Naive thymus-derived CD8-positive, alpha-beta T cell (primary cell): ENCODE measurements at regions not wholly inside any gene's neighbourhood (a gene's known extent, or its start where the extent isn't known, plus 50 kb on each side); places are given as distances from the start of the nearest gene placed in this dataset.

Experiments used
- ATAC-seq, 2 donors: fragments of 150-1000 bp; cut with Tn5 transposase in 1 of 2; sonication (Bioruptor Pico), chemical (Tn5 transposase) in 1 of 2; 1 replicate in 1 of 2; 2 replicates in 1 of 2; pipeline ENCODE4 v1.10.0; 2021; ENCODE audit warnings: mild to moderate bottlenecking in 2 of 2, moderate library complexity in 2 of 2
- POLR2A ChIA-PET: fragments of 350-600 bp; sonication (Branson Sonifier 250); formaldehyde crosslinking; loops from one replicate; lab custom pipeline; 2021; ENCODE audit warnings: antibody characterized with exemption; lab: Charles Lee
- DNase-seq, 10 donors: peaks; one replicate each; pipeline versions ENCODE4 v3.0.0 to v3.0.0-alpha.2; 2020 to 2022
- H3K27ac Mint-ChIP-seq, 10 donors: one replicate each; pipeline ENCODE4 v1.8.0; 2020 to 2022; ENCODE audit warnings: mild to moderate bottlenecking in 10 of 10, mixed read lengths in 10 of 10, moderate library complexity in 4 of 10, inconsistent platforms in 1 of 10
- H3K27me3 Mint-ChIP-seq, 5 donors: one replicate each; pipeline ENCODE4 v1.8.0; 2021 to 2022; ENCODE audit warnings: mixed read lengths in 5 of 5
- H3K36me3 Mint-ChIP-seq, 3 donors: one replicate each; pipeline ENCODE4 v1.8.0; 2020 to 2022; ENCODE audit warnings: mixed read lengths in 3 of 3, mild to moderate bottlenecking in 2 of 3, inconsistent platforms in 1 of 3
- H3K4me1 Mint-ChIP-seq, 4 donors: one replicate each; pipeline ENCODE4 v1.8.0; 2021 to 2022; ENCODE audit warnings: mixed read lengths in 4 of 4
- H3K4me3 Mint-ChIP-seq, 10 donors: one replicate each; pipeline ENCODE4 v1.8.0; 2020 to 2022; ENCODE audit warnings: mild to moderate bottlenecking in 10 of 10, mixed read lengths in 10 of 10, moderate library complexity in 6 of 10, inconsistent platforms in 1 of 10
- H3K9me3 Mint-ChIP-seq, 9 donors: one replicate each; pipeline ENCODE4 v1.8.0; 2020 to 2022; ENCODE audit warnings: mixed read lengths in 9 of 9, mild to moderate bottlenecking in 3 of 9, inconsistent platforms in 1 of 9, moderate library complexity in 1 of 9

DNA sequence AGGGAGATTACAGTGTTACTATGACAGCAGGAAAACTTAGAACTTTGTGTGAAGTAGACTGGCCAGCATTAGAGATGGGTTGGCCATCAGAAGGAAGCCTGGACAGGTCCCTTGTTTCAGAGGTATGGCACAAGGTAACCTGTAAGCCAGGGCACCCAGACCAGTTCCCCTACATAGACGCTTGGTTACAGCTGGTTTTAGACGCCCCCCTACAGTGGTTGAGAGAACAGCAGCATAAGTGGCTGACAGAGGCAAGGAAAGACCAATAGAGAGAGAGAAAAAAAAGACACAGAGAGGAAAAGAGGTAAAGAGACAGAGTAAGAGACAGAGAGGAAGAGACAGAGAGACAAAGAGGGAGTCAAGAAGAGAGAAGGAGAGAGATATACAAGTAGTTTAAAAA, 144.5 kb downstream of the GC start:
- ATAC-seq (no peak), DNase-seq (no peak)
- H3K4me1 Mint-ChIP-seq = peaks cover 0 to 2% (median 0%) of the 10 kb centered on the region in 4 donors
- H3K27ac Mint-ChIP-seq = no peak overlapping the region
- H3K9me3 Mint-ChIP-seq = peaks cover 0 to 16% (median 8%) of the 10 kb centered on the region in 9 donors
- H3K4me3 Mint-ChIP-seq = no peak overlapping the region
- H3K36me3 Mint-ChIP-seq = peaks cover 0 to 13% (median 0%) of the 10 kb centered on the region in 3 donors
- POLR2A ChIA-PET = no interaction called here
- H3K27me3 Mint-ChIP-seq = peaks cover 5 to 18% (median 9%) of the 10 kb centered on the region in 5 donors

DNA sequence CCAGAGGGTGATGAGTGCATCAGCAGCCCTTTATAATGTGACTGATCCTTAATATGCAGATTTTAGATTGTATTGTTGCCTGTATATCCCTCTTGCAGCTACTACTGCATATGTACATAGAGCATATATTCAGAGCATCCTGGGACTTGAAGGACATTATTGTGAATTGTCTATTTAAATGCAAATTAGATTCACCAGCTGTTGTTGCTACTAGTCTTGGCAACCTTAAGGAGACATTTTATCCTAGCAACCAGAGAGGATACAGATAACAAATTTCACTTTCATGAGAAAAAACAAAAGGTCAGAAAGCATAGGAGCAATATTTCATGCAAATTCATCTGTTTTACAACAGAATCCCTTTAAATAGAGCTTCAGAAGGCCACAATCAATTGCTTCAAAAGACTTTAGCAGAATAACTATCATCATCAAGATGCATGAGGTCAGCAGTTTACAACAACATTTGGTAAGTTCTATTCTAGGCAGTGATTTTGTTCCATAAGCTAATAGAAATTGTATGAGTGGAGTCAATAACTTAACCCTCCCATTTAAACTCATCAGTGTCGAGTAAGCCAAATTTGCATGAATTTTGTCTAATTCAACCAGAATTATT, 148.6 kb downstream of the GC start:
- Mint-ChIP-seq H3K4me3 (no peak overlapping the region), H3K4me1 (peaks cover 0 to 2% (median 0%) of the 10 kb centered on the region in 4 donors), H3K36me3 (peaks cover 0 to 13% (median 0%) of the 10 kb centered on the region in 3 donors), H3K27ac (no peak overlapping the region), H3K27me3 (peaks cover 3 to 19% (median 9%) of the 10 kb centered on the region in 5 donors), H3K9me3 (peaks cover 2 to 16% (median 7%) of the 10 kb centered on the region in 9 donors)
- POLR2A ChIA-PET = no interaction called here
- ATAC-seq = no peak
- DNase-seq = no peak

DNA sequence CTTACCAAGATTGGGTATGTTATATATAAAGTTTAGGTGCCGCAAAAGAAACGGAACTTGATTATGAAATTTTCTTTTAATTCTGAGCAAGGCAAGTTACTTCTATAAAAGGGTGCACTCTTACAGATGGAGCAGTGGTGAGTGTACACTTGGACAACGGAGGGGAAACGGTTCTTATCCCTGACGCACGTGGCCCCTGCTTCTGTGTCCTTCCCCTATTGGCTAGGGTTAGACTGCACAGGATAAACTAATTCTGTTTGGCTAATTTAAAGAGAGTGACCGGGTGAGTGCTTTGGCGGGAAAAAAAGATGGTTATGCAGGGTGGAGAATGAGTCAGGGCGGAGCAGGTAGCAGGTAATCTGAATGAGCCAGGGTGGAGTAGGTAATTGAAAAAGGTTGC, 149.5 kb downstream of the GC start:
- no peak for ATAC-seq
- H3K4me1 Mint-ChIP-seq = peaks cover 0 to 2% (median 0%) of the 10 kb centered on the region in 4 donors
- H3K4me3 Mint-ChIP-seq = no peak overlapping the region
- H3K36me3 Mint-ChIP-seq = peaks cover 0 to 10% (median 0%) of the 10 kb centered on the region in 3 donors
- peaks cover under 1 to 14% (median 9%) of the 10 kb centered on the region in 9 donors for H3K9me3 Mint-ChIP-seq
- DNase-seq = no peak
- no peak overlapping the region for H3K27ac Mint-ChIP-seq
- H3K27me3 Mint-ChIP-seq = peaks cover 2 to 16% (median 7%) of the 10 kb centered on the region in 5 donors
- POLR2A ChIA-PET = no interaction called here

DNA sequence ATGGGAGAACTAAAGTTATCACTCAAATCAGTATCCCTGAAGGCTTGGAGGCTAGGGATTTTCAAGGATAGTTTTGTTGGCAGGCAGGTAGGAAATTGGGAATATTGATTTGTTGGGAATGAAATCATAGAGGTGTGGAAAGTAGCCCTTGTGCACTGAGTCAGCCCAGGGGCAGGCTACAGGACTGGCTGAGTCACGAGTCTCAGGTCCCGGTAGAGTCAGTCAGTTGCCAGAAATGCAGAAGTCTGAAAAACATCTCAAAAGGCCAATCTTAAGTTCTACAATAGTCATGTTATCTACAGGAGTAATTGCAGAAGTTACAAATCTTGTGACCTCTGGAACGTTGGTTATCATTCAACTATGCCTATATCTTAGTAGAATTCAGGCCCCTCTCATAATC, 153.1 kb downstream of the GC start:
- Mint-ChIP-seq H3K27ac (no peak overlapping the region), H3K9me3 (peaks cover 5 to 35% (median 16%) of the 10 kb centered on the region in 9 donors), H3K36me3 (peaks cover 0 to 8% (median 0%) of the 10 kb centered on the region in 3 donors), H3K4me3 (no peak overlapping the region), H3K4me1 (peaks cover 0 to 2% (median 0%) of the 10 kb centered on the region in 4 donors), H3K27me3 (peaks cover 0 to 8% (median 0%) of the 10 kb centered on the region in 5 donors)
- POLR2A ChIA-PET = no interaction called here
- DNase-seq = no peak
- ATAC-seq = no peak

DNA sequence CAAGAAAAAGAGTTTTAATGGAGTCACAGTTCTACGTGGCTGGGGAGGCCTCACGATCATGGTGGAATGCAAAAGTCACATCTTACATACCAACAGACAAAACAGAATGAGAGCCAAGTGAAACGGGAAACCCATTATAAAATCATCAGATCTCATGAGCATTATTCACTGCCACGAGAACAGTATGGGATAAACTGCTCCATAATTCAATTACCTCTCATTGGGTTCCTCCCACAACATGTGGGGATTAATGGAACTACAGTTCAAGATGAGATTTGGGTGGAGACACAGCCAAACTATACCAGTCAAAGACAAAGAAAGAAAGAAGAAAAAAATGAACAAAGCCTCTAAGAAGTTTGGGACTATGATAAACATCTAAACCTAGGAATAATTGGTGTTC, 158.9 kb downstream of the GC start:
- no peak overlapping the region for H3K27ac Mint-ChIP-seq
- DNase-seq (no peak), ATAC-seq (no peak)
- H3K4me1 Mint-ChIP-seq = no peaks in the 10 kb centered on the region
- H3K9me3 Mint-ChIP-seq = peaks cover 11 to 56% (median 32%) of the 10 kb centered on the region in 9 donors
- H3K4me3 Mint-ChIP-seq = no peak overlapping the region
- POLR2A ChIA-PET = no interaction called here
- peaks cover 0 to 8% (median 0%) of the 10 kb centered on the region in 3 donors for H3K36me3 Mint-ChIP-seq
- peaks cover 0 to 15% (median 5%) of the 10 kb centered on the region in 5 donors for H3K27me3 Mint-ChIP-seq
